DOHH2 (cell line): ENCODE measurements at regions not wholly inside any gene's neighbourhood (a gene's known extent, or its start where the extent isn't known, plus 50 kb on each side); places are given as distances from the start of the nearest gene placed in this dataset.

Source experiments
- CTCF ChIP-seq: fragments of 200-600 bp; sonication (generic); IDR thresholded peaks from one replicate; pipeline ENCODE4 v1.5.1; 2014; ENCODE audit warnings: antibody characterized with exemption, mild to moderate bottlenecking, low read depth, low read length; ENCODE audit not compliant: poor library complexity, severe bottlenecking
- EZH2phosphoT487 ChIP-seq: fragments of 200-600 bp; sonication (generic); IDR thresholded peaks from 2 replicates; pipeline ENCODE4 v1.6.1; 2017; ENCODE audit warnings: borderline replicate concordance, mild to moderate bottlenecking, antibody characterized with exemption, low read length, moderate library complexity, mixed read lengths

GRCh38 chr4:24411806-24412205 is 172.5 kb downstream of the DHX15 start:
- TF ChIP-seq CTCF, result no peak
- TF ChIP-seq EZH2phosphoT487, result no peak
